Left ventricle myocardium inferior (tissue), 1 donor: ENCODE measurements at regions not wholly inside any gene's neighbourhood (a gene's known extent, or its start where the extent isn't known, plus 50 kb on each side); places are given as distances from the start of the nearest gene placed in this dataset.

ENCODE experiments used
- DNase-seq: peaks from one replicate; pipeline ENCODE4 v3.0.0-alpha.2; 2020
- H3K27ac ChIP-seq: fragments of 200-600 bp; replicated peaks from 2 replicates; pipeline ENCODE4 v1.8.0; 2021
- H3K27me3 ChIP-seq: fragments of 200-600 bp; 2 replicates; pipeline ENCODE4 v1.8.0; 2021; ENCODE audit warnings: low read depth
- H3K36me3 ChIP-seq: fragments of 200-600 bp; 2 replicates; pipeline ENCODE4 v1.8.0; 2021
- H3K4me1 ChIP-seq: fragments of 200-600 bp; 2 replicates; pipeline ENCODE4 v1.8.0; 2021
- H3K4me3 ChIP-seq: fragments of 200-600 bp; 2 replicates; pipeline ENCODE4 v1.8.0; 2021; ENCODE audit warnings: mild to moderate bottlenecking, moderate library complexity
- H3K9me3 ChIP-seq: fragments of 200-600 bp; replicated peaks from 2 replicates; pipeline ENCODE4 v1.8.0; 2021
- CTCF ChIP-seq: fragments of 200-600 bp; IDR thresholded peaks from 2 replicates; pipeline ENCODE4 v1.8.0; 2021; ENCODE audit warnings: antibody characterized with exemption, mild to moderate bottlenecking, borderline replicate concordance
- intact Hi-C: fragments of 100-400 bp; cut with micrococcal nuclease; formaldehyde crosslinking; loops from one replicate; pipeline ENCODE4 v1.11.0; 2022
- donor health status: DM: no; HTN: yes; CAD: no; lungs with severe emphysema.

- H3K4me3 ChIP-seq: no peak overlapping the region
- TF ChIP-seq CTCF: no peak
- H3K36me3 ChIP-seq: no peaks in the 10 kb centered on the region
- no peaks in the 10 kb centered on the region for H3K4me1 ChIP-seq
- H3K27me3 ChIP-seq: peaks cover 6% of the 10 kb centered on the region
- intact Hi-C loops: no loop called here
- no peak overlapping the region for H3K27ac ChIP-seq
- no peak for DNase-seq
- no peaks in the 10 kb centered on the region for H3K9me3 ChIP-seq
Observed at GRCh38 chr12:9383585-9383984, 175.4 kb upstream of the PZP start.

DNA sequence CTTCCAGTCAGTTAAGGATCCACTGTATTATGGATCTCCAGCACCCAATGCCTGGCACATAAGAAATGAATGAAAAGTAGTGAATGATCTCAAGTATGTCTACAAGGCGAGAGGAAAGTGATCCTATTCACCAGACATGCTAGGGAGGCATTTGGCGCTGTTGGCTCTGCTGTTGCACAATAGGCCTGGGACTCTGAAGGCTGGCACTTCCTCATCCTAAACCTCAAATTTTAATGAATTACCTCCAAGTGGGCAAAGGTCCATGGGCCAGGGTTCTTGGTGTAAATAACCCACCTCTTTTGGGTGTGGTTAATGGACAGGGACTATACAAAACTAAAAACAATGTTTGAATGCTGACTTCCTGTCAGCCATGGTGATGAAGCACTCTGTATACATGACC is 173.4 kb upstream of the PZP start:
- Histone ChIP-seq H3K4me3 (no peak overlapping the region), H3K36me3 (no peaks in the 10 kb centered on the region), H3K27me3 (peaks cover 21% of the 10 kb centered on the region), H3K4me1 (no peaks in the 10 kb centered on the region), H3K27ac (no peak overlapping the region), H3K9me3 (no peaks in the 10 kb centered on the region)
- DNase-seq: no peak
- intact Hi-C loops: no loop called here
- TF ChIP-seq CTCF: no peak

- no peak for DNase-seq
- intact Hi-C loops: no loop called here
Observed at GRCh38 chr12:9380650-9381049, 172.5 kb upstream of the PZP start.

GRCh38 chr12:9379023-9379742 is 171.0 kb upstream of the PZP start:
- intact Hi-C loops: no loop called here
- Histone ChIP-seq H3K27ac (no peak overlapping the region), H3K36me3 (no peaks in the 10 kb centered on the region), H3K4me3 (no peak overlapping the region), H3K9me3 (no peaks in the 10 kb centered on the region), H3K4me1 (no peaks in the 10 kb centered on the region), H3K27me3 (peaks cover 30% of the 10 kb centered on the region)
- no peak for DNase-seq
- TF ChIP-seq CTCF: no peak

More at GRCh38 chr12:9380650-9381049, 172.5 kb upstream of the PZP start:
- Histone ChIP-seq H3K27me3 (peaks cover 30% of the 10 kb centered on the region), H3K9me3 (no peaks in the 10 kb centered on the region), H3K4me1 (no peaks in the 10 kb centered on the region), H3K36me3 (no peaks in the 10 kb centered on the region), H3K4me3 (no peak overlapping the region), H3K27ac (no peak overlapping the region)
- TF ChIP-seq CTCF: no peak

DNA sequence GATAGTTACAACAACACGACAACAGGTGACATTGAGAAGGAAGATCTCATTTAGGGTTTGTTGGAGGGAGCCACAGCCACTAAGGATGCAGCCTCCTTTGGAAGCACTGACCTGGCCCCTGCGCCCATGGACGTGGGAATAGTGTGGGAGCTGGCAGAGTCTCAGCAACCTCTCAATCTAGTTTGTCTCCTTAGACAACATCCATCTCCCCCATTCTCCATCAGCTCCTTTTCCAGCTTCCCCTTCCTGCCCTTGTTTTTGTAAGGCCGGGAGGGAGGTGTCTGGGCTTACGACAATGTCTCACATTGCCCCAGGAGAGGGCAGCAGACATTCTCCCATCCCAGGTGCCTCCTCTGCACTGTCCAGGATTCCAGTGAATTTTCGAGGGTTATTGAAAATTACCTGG is 170.2 kb upstream of the PZP start:
- intact Hi-C loops: no loop called here
- Histone ChIP-seq H3K9me3 (no peaks in the 10 kb centered on the region), H3K4me3 (no peak overlapping the region), H3K27me3 (peaks cover 30% of the 10 kb centered on the region), H3K36me3 (no peaks in the 10 kb centered on the region), H3K4me1 (no peaks in the 10 kb centered on the region), H3K27ac (no peak overlapping the region)
- peak; percentile 32 for TF ChIP-seq CTCF
- no peak for DNase-seq
